ENCODE measurements at regions not wholly inside any gene's neighbourhood (a gene's known extent, or its start where the extent isn't known, plus 50 kb on each side); places are given as distances from the start of the nearest gene placed in this dataset.
"Not testable (repeated sequence)": the region's sequence is repeated elsewhere in the genome, so short reads cannot be mapped to it uniquely, and the experiment has no call there.

DNA sequence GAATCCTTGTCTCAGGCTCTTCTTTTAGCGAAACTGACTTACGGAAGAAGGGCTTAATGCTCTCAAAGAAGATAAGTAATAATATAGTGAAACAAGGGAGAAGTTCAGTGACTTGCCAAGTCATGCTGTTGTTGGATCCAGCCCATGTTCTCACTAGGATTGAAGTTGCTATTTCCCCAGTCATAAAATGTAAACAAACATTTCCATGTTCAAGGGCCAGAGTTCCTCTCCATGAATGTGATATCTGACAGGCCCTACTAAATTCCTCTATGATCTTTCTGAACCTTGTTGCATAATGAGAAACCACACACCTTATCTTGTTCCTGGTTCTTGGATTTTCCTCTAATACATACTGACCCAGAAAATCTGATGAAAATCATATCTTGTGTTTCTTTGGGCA lies 876.5 kb upstream of the B3GALT2 start:
- TF ChIP-seq EZH2phosphoT487 (IDR thresholded peaks at IDR 0.05; ENCODE audit: borderline replicate concordance, low read length) = no peak
- TF ChIP-seq, protein P1, sequence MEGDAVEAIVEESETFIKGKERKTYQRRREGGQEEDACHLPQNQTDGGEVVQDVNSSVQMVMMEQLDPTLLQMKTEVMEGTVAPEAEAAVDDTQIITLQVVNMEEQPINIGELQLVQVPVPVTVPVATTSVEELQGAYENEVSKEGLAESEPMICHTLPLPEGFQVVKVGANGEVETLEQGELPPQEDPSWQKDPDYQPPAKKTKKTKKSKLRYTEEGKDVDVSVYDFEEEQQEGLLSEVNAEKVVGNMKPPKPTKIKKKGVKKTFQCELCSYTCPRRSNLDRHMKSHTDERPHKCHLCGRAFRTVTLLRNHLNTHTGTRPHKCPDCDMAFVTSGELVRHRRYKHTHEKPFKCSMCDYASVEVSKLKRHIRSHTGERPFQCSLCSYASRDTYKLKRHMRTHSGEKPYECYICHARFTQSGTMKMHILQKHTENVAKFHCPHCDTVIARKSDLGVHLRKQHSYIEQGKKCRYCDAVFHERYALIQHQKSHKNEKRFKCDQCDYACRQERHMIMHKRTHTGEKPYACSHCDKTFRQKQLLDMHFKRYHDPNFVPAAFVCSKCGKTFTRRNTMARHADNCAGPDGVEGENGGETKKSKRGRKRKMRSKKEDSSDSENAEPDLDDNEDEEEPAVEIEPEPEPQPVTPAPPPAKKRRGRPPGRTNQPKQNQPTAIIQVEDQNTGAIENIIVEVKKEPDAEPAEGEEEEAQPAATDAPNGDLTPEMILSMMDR (IDR thresholded peaks at IDR 0.05; ENCODE audit: low read depth, low read length, poor library complexity, severe bottlenecking) = no peak
- no peaks in the 10 kb centered on the region for H3K36me3 ChIP-seq (ENCODE audit: control insufficient read depth, low read length)
- H3K4me2 ChIP-seq (ENCODE audit: low read length) = no peak overlapping the region
- H3K9me3 ChIP-seq (ENCODE audit: control insufficient read depth, insufficient read depth, low read length) = peaks cover 10% of the 10 kb centered on the region; the same call in 1 of the 2 replicates
- H3K4me3 ChIP-seq (ENCODE audit: low read length) = no peak overlapping the region
- H3K4me1 ChIP-seq (ENCODE audit: control insufficient read depth, low read length) = no peaks in the 10 kb centered on the region
- H3K9me2 ChIP-seq (replicated peaks; ENCODE audit: control insufficient read depth, low read length) = no peaks in the 10 kb centered on the region
- no peaks in the 10 kb centered on the region for H3K27me3 ChIP-seq (ENCODE audit: control insufficient read depth, low read length)
- no peaks in the 10 kb centered on the region for H4K20me1 ChIP-seq (ENCODE audit: control insufficient read depth, insufficient read depth, low read depth, low read length)
- H3K79me2 ChIP-seq (ENCODE audit: control insufficient read depth, low read length) = no peaks in the 10 kb centered on the region
- no peaks in the 10 kb centered on the region for H3F3A ChIP-seq (ENCODE audit: control insufficient read depth, insufficient read depth)
- no peak overlapping the region for H3K27ac ChIP-seq (ENCODE audit: low read depth, low read length)

DNA sequence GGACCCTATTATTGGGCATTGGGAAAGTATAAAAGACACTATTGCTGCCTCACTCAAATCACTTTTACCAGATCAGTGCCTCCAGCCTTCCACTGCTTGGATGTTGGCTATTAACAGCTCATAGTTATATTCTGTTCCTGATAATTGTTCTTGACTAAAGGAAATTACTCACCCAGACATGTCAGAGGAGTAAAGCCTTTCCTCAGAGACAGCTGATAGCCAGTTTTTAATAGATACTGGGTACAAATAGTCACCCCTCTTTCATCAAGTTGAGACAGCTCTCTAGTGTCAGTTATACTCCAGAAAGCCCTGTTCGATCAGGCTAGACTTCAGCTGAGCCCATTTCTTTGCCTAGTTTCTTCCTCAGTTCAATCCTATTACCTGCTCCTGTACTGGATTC lies 876.1 kb upstream of the B3GALT2 start:
- TF ChIP-seq EZH2phosphoT487 (IDR thresholded peaks at IDR 0.05; ENCODE audit: borderline replicate concordance, low read length) = no peak
- TF ChIP-seq, protein P1 (IDR thresholded peaks at IDR 0.05; ENCODE audit: low read depth, low read length, poor library complexity, severe bottlenecking) = no peak
- Histone ChIP-seq H3K36me3 (ENCODE audit: control insufficient read depth, low read length) (no peaks in the 10 kb centered on the region), H4K20me1 (ENCODE audit: control insufficient read depth, insufficient read depth, low read depth, low read length) (no peaks in the 10 kb centered on the region)

DNA sequence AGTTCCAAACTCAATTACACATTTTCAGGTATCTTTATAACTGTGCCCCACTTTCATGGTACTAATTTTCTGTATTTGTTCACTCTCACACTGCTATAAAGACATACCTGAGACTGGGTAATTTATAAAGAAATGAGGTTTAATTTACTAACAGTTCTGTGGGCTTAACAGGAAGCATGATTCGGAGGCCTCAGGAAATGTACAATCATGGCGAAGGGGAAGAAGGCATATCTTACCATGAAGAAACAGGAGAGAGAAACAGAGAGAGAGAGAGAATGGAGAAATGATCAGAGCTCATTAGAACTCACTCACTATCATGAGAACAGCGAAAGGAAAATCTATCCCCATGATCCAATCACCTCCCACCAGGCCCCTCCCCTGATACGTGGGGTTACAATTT lies 874.1 kb upstream of the B3GALT2 start:
- H3K4me1 ChIP-seq (ENCODE audit: control insufficient read depth, low read length) = no peaks in the 10 kb centered on the region
- no peak overlapping the region for H3K4me2 ChIP-seq (ENCODE audit: low read length)
- no peaks in the 10 kb centered on the region for H4K20me1 ChIP-seq (ENCODE audit: control insufficient read depth, insufficient read depth, low read depth, low read length)
- no peaks in the 10 kb centered on the region for H3F3A ChIP-seq (ENCODE audit: control insufficient read depth, insufficient read depth)
- no peaks in the 10 kb centered on the region for H3K36me3 ChIP-seq (ENCODE audit: control insufficient read depth, low read length)
- no peaks in the 10 kb centered on the region for H3K27me3 ChIP-seq (ENCODE audit: control insufficient read depth, low read length)
- TF ChIP-seq EZH2phosphoT487 (IDR thresholded peaks at IDR 0.05; ENCODE audit: borderline replicate concordance, low read length) = no peak
- TF ChIP-seq, protein P1 (IDR thresholded peaks at IDR 0.05; ENCODE audit: low read depth, low read length, poor library complexity, severe bottlenecking) = no peak
- no peaks in the 10 kb centered on the region for H3K79me2 ChIP-seq (ENCODE audit: control insufficient read depth, low read length)
- H3K27ac ChIP-seq (ENCODE audit: low read depth, low read length) = no peak overlapping the region
- peaks cover 10% of the 10 kb centered on the region; the same call in 1 of the 2 replicates for H3K9me3 ChIP-seq (ENCODE audit: control insufficient read depth, insufficient read depth, low read length)
- no peaks in the 10 kb centered on the region for H3K9me2 ChIP-seq (replicated peaks; ENCODE audit: control insufficient read depth, low read length)
- no peak overlapping the region for H3K4me3 ChIP-seq (ENCODE audit: low read length)

More for the DNA sequence above, 876.1 kb upstream of the B3GALT2 start:
- no peaks in the 10 kb centered on the region for H3K27me3 ChIP-seq (ENCODE audit: control insufficient read depth, low read length)
- no peak overlapping the region for H3K27ac ChIP-seq (ENCODE audit: low read depth, low read length)
- peaks cover 10% of the 10 kb centered on the region; the same call in 1 of the 2 replicates for H3K9me3 ChIP-seq (ENCODE audit: control insufficient read depth, insufficient read depth, low read length)
- H3K4me1 ChIP-seq (ENCODE audit: control insufficient read depth, low read length) = no peaks in the 10 kb centered on the region
- no peaks in the 10 kb centered on the region for H3K79me2 ChIP-seq (ENCODE audit: control insufficient read depth, low read length)
- H3K9me2 ChIP-seq (replicated peaks; ENCODE audit: control insufficient read depth, low read length) = no peaks in the 10 kb centered on the region
- no peak overlapping the region for H3K4me2 ChIP-seq (ENCODE audit: low read length)
- H3K4me3 ChIP-seq (ENCODE audit: low read length) = no peak overlapping the region
- H3F3A ChIP-seq (ENCODE audit: control insufficient read depth, insufficient read depth) = no peaks in the 10 kb centered on the region

DNA sequence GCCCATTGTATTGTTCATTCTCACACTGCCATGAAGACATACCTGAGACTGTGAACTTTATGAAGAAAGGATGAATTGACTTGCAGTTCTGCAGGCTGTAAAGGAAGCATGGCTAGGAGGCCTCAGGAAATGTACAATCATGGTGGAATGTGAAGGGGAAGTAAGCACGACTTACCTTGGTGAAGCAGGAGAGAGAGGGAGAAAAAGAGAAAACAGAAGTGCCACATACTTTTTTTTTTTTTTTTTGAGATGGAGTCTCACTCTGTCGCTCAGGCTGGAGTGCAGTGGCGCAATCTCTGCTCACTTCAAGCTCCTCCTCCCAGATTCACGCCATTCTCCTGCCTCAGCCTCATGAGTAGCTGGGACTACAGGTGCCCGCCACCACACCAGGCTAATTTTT lies 871.9 kb upstream of the B3GALT2 start:
- not testable (repeated sequence) for H3K4me3 ChIP-seq (ENCODE audit: low read length); H3F3A ChIP-seq (ENCODE audit: control insufficient read depth, insufficient read depth); H3K27me3 ChIP-seq (ENCODE audit: control insufficient read depth, low read length); H3K36me3 ChIP-seq (ENCODE audit: control insufficient read depth, low read length); H4K20me1 ChIP-seq (ENCODE audit: control insufficient read depth, insufficient read depth, low read depth, low read length); H3K4me2 ChIP-seq (ENCODE audit: low read length); H3K9me2 ChIP-seq (replicated peaks; ENCODE audit: control insufficient read depth, low read length); H3K27ac ChIP-seq (ENCODE audit: low read depth, low read length); H3K79me2 ChIP-seq (ENCODE audit: control insufficient read depth, low read length); H3K4me1 ChIP-seq (ENCODE audit: control insufficient read depth, low read length)
- H3K9me3 ChIP-seq (ENCODE audit: control insufficient read depth, insufficient read depth, low read length) = peaks cover 10% of the 10 kb centered on the region; the same call in 1 of the 2 replicates
